Testis (tissue), 2 donors: ENCODE measurements at regions not wholly inside any gene's neighbourhood (a gene's known extent, or its start where the extent isn't known, plus 50 kb on each side); places are given as distances from the start of the nearest gene placed in this dataset.

Experiments used
- CTCF ChIP-seq, 3 experiments: fragments of 450-650 bp in 2 of 3; fragments of 200-600 bp in 1 of 3; sonication (generic) in 1 of 3; IDR thresholded peaks; one replicate each; pipeline ENCODE4 v1.5.1; 2016 to 2019; ENCODE audit warnings: antibody characterized with exemption in 3 of 3, mild to moderate bottlenecking in 2 of 3, moderate library complexity in 1 of 3
- POLR2A ChIP-seq: fragments of 450-650 bp; IDR thresholded peaks from one replicate; pipeline ENCODE4 v1.6.1; 2017; ENCODE audit warnings: antibody characterized with exemption, mild to moderate bottlenecking, moderate library complexity

DNA sequence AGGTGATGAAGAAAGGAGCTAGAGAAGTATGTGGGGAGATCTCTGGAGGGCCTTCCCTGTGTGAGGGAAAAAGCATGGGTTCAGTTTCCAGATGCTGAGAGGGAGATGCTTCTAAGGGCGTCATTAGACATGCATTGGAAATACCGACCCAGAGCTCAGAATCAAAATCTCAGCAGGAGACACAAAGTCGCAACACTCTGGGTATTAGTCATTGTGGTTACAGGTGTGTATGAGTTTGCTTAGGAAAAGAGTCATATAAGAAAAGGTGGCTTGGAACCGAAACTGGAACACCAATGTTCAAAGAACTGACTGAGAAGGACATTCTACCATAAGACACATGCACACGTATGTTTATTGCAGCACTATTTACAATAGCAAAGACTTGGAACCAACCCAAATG lies 477.1 kb downstream of the FBXO15 start:
- TF ChIP-seq CTCF (IDR thresholded peaks at IDR 0.05) (no peak), POLR2A (no peak)
